IMR-90 (cell line): ENCODE measurements at regions not wholly inside any gene's neighbourhood (a gene's known extent, or its start where the extent isn't known, plus 50 kb on each side); places are given as distances from the start of the nearest gene placed in this dataset.

Experiments
- ATAC-seq: fragments of 200-7000 bp; cut with Tn5 transposase; 2 replicates; pipeline ENCODE4 v1.9.1; 2020; ENCODE audit warnings: low read depth, mild to moderate bottlenecking, moderate library complexity
- BruUV-seq: library from RNA; stranded (reverse); fragments of 400-500 nt; replicated peaks from 2 replicates; lab custom pipeline; 2021; lab: Mats Ljungman, UMichigan
- CTCF ChIA-PET: fragments of 300-600 bp; formaldehyde crosslinking; extraction: SDS; loops from one replicate; lab custom pipeline; 2021; ENCODE audit warnings: antibody characterized with exemption; lab: Yijun Ruan, JAX
- POLR2A ChIA-PET: fragments of 300-600 bp; sonication (Branson Sonifier 250); formaldehyde crosslinking; loops from one replicate; lab custom pipeline; 2022; ENCODE audit warnings: antibody characterized with exemption; ENCODE audit not compliant: unreplicated experiment; lab: Charles Lee
- DNase-seq: peaks from one replicate; pipeline ENCODE4 v3.0.0; 2013
- H2AFZ ChIP-seq: replicated peaks from 2 replicates; pipeline ENCODE3; 2013; ENCODE audit warnings: low read length, mild to moderate bottlenecking; ENCODE audit not compliant: poor library complexity
- H2AK5ac ChIP-seq: 2 replicates; pipeline ENCODE4 v1.6.1; 2013; ENCODE audit warnings: low read depth, low read length, inconsistent platforms
- H2AK9ac ChIP-seq: replicated peaks from 2 replicates; pipeline ENCODE3; 2013; ENCODE audit warnings: mild to moderate bottlenecking, low read depth, low read length, moderate library complexity; ENCODE audit not compliant: poor library complexity
- H2BK120ac ChIP-seq: 2 replicates; pipeline ENCODE4 v1.6.1; 2013; ENCODE audit warnings: low read depth, low read length, inconsistent platforms
- H2BK15ac ChIP-seq: 3 replicates; pipeline ENCODE4 v1.6.1; 2013; ENCODE audit warnings: low read depth, low read length, inconsistent platforms
- H2BK20ac ChIP-seq: 2 replicates; pipeline ENCODE4 v1.6.1; 2013; ENCODE audit warnings: low read depth, mild to moderate bottlenecking, inconsistent platforms, low read length, moderate library complexity
- H2BK5ac ChIP-seq: 2 replicates; pipeline ENCODE4 v1.6.1; 2013; ENCODE audit warnings: mild to moderate bottlenecking, low read depth, low read length, inconsistent platforms; ENCODE audit not compliant: poor library complexity, severe bottlenecking
- H3K14ac ChIP-seq: replicated peaks from 2 replicates; pipeline ENCODE4 v1.6.1; 2013; ENCODE audit warnings: low read depth, low read length, inconsistent platforms
- H3K18ac ChIP-seq: 2 replicates; pipeline ENCODE4 v1.6.1; 2013; ENCODE audit warnings: low read depth, low read length, control low read depth
- H3K23ac ChIP-seq: 2 replicates; pipeline ENCODE4 v1.6.1; 2013; ENCODE audit warnings: low read depth, low read length, inconsistent platforms
- H3K27ac ChIP-seq: 2 replicates; pipeline ENCODE4 v1.5.1; 2013; ENCODE audit warnings: mild to moderate bottlenecking, control low read depth, low read length; ENCODE audit not compliant: insufficient read depth
- H3K27me3 ChIP-seq: 2 replicates; pipeline ENCODE4 v1.6.1; 2013; ENCODE audit warnings: low read length; ENCODE audit not compliant: control insufficient read depth, insufficient read depth
- H3K36me3 ChIP-seq: 2 replicates; pipeline ENCODE4 v1.6.1; 2013; ENCODE audit warnings: low read length, mixed read lengths; ENCODE audit not compliant: control insufficient read depth, insufficient read depth
- H3K4ac ChIP-seq: 2 replicates; pipeline ENCODE4 v1.6.1; 2013; ENCODE audit warnings: low read depth, low read length, inconsistent platforms
- H3K4me1 ChIP-seq: 2 replicates; pipeline ENCODE4 v1.6.1; 2013; ENCODE audit warnings: low read length, mixed read lengths; ENCODE audit not compliant: control insufficient read depth, insufficient read depth
- H3K4me2 ChIP-seq: 2 replicates; pipeline ENCODE4 v1.6.1; 2013; ENCODE audit warnings: low read depth, mild to moderate bottlenecking, control low read depth, low read length, moderate library complexity
- H3K4me3 ChIP-seq: 2 replicates; pipeline ENCODE4 v1.5.1; 2013; ENCODE audit warnings: low read depth, mild to moderate bottlenecking, control low read depth, low read length, moderate library complexity; ENCODE audit not compliant: insufficient read depth
- H3K56ac ChIP-seq: 2 replicates; pipeline ENCODE4 v1.6.1; 2013; ENCODE audit warnings: low read length, inconsistent platforms; ENCODE audit not compliant: insufficient read depth; ENCODE audit errors: extremely low read depth
- H3K79me1 ChIP-seq, 2 experiments: 2 replicates each; pipeline ENCODE4 v1.6.1; 2013; ENCODE audit warnings: low read length in 2 of 2, inconsistent platforms in 1 of 2, low read depth in 1 of 2
- H3K9ac ChIP-seq: 2 replicates; pipeline ENCODE4 v1.6.1; 2013; ENCODE audit warnings: low read depth, low read length, control low read depth
- H3K9me1 ChIP-seq: 2 replicates; pipeline ENCODE4 v1.6.1; 2013; ENCODE audit warnings: low read length, inconsistent platforms; ENCODE audit not compliant: insufficient read depth
- H3K9me3 ChIP-seq: 2 replicates; pipeline ENCODE4 v1.6.1; 2013; ENCODE audit warnings: low read length; ENCODE audit not compliant: control insufficient read depth, insufficient read depth
- H4K20me1 ChIP-seq: 2 replicates; pipeline ENCODE4 v1.6.1; 2013; ENCODE audit warnings: low read length, inconsistent platforms; ENCODE audit not compliant: insufficient read depth
- H4K5ac ChIP-seq: 2 replicates; pipeline ENCODE4 v1.6.1; 2013; ENCODE audit warnings: mild to moderate bottlenecking, low read depth, low read length, control low read depth
- H4K8ac ChIP-seq, 2 experiments: 2 replicates each; pipeline ENCODE4 v1.6.1; 2013; ENCODE audit warnings: low read depth in 2 of 2, low read length in 2 of 2, control low read depth in 1 of 2, inconsistent platforms in 1 of 2
- H4K91ac ChIP-seq: 2 replicates; pipeline ENCODE4 v1.6.1; 2013; ENCODE audit warnings: low read depth, low read length, inconsistent platforms; ENCODE audit not compliant: insufficient read depth
- BHLHE40 ChIP-seq: fragments of 150-350 bp; IDR thresholded peaks from 2 replicates; pipeline ENCODE4 v1.6.1; 2016; ENCODE audit warnings: mild to moderate bottlenecking, low read depth, low read length
- CEBPB ChIP-seq: IDR thresholded peaks from 2 replicates; pipeline ENCODE4 v1.6.1; 2012; ENCODE audit warnings: low read depth, low read length, improper control_type of control experiment
- CHD1 ChIP-seq: IDR thresholded peaks from 2 replicates; pipeline ENCODE4 v1.6.1; 2012; ENCODE audit warnings: low read depth, low read length, improper control_type of control experiment
- CTCF ChIP-seq: conservative IDR thresholded peaks from 2 replicates; pipeline ENCODE4 v1.5.1; 2012; ENCODE audit warnings: mild to moderate bottlenecking, low read depth, low read length, improper control_type of control experiment
- MAFK ChIP-seq: IDR thresholded peaks from 2 replicates; pipeline ENCODE4 v1.6.1; 2012; ENCODE audit warnings: low read depth, low read length, improper control_type of control experiment
- NFE2L2 ChIP-seq: fragments of 150-350 bp; IDR thresholded peaks from 2 replicates; pipeline ENCODE4 v1.6.1; 2016; ENCODE audit warnings: low read depth, mild to moderate bottlenecking, low read length
- POLR2A ChIP-seq: IDR thresholded peaks from 2 replicates; pipeline ENCODE4 v1.6.1; 2012; ENCODE audit warnings: mild to moderate bottlenecking, low read depth, low read length
- RAD21 ChIP-seq: IDR thresholded peaks from 2 replicates; pipeline ENCODE4 v1.6.1; 2012; ENCODE audit warnings: low read length, improper control_type of control experiment
- RCOR1 ChIP-seq: IDR thresholded peaks from 2 replicates; pipeline ENCODE4 v1.6.1; 2012; ENCODE audit warnings: mild to moderate bottlenecking, low read length, improper control_type of control experiment; ENCODE audit not compliant: insufficient replicate concordance
- RFX5 ChIP-seq: IDR thresholded peaks from 2 replicates; pipeline ENCODE4 v1.8.0; 2012; ENCODE audit warnings: low read depth, mild to moderate bottlenecking, low read length, moderate library complexity
- SMC3 ChIP-seq: fragments of 150-350 bp; IDR thresholded peaks from 2 replicates; pipeline ENCODE4 v1.6.1; 2016; ENCODE audit warnings: low read depth, mild to moderate bottlenecking, antibody characterized with exemption, low read length, moderate library complexity
- USF2 ChIP-seq: fragments of 150-350 bp; IDR thresholded peaks from 2 replicates; pipeline ENCODE4 v1.6.1; 2017; ENCODE audit warnings: mild to moderate bottlenecking, antibody characterized with exemption, low read length, low read depth
- WGBS, 2 experiments: methylation state at CpG; one replicate each; pipeline versions ENCODE4 v1.1.5 to v1.1.7; 2013; ENCODE audit warnings: missing lambda C conversion rate in 2 of 2; ENCODE audit not compliant: insufficient read length in 1 of 2; ENCODE audit errors: extremely low coverage in 2 of 2; 5-methylcytosine and 5-hydroxymethylcytosine counted together
- dilution Hi-C: fragments of 300-500 bp; cut with HindIII; formaldehyde crosslinking; loops from one replicate; pipeline ENCODE4 v1.14.3; 2018; ENCODE audit warnings: low sequenced_read_pairs; ENCODE audit not compliant: unreplicated experiment
- in situ Hi-C: fragments of 300-500 bp; cut with MboI; formaldehyde crosslinking; loops from 3 replicates; pipeline ENCODE4 v1.14.3; 2019; ENCODE audit warnings: low sequenced_read_pairs, inconsistent platforms, mixed read lengths
- intact Hi-C: fragments of 100-400 bp; cut with micrococcal nuclease; formaldehyde crosslinking; loops from 2 replicates; pipeline ENCODE4 v1.10.0; 2022

- H2AFZ ChIP-seq, result no peak overlapping the region
- H3K14ac ChIP-seq, result no peak overlapping the region
- no peak overlapping the region for H3K18ac ChIP-seq
- dilution Hi-C loops, result no loop called here
- in situ Hi-C loops, result no loop called here
- no peak overlapping the region for H3K4ac ChIP-seq
- no CpG with 5 or more reads among the region's 2 CpGs for WGBS, 2 experiments
- no peak overlapping the region for H2BK5ac ChIP-seq
- H2BK120ac ChIP-seq, result no peak overlapping the region
- no TSS peak for BruUV-seq
- no peak overlapping the region for H3K4me3 ChIP-seq
- CTCF ChIA-PET, result no interaction called here
- no peak overlapping the region for H2BK15ac ChIP-seq
- H4K91ac ChIP-seq, result no peak overlapping the region
- H3K36me3 ChIP-seq, result no peaks in the 10 kb centered on the region
- no peak overlapping the region for H4K8ac ChIP-seq
- H4K5ac ChIP-seq, result no peak overlapping the region
- TF ChIP-seq CHD1 (no peak), MAFK (no peak), RAD21 (no peak), USF2 (no peak), SMC3 (no peak), RCOR1 (no peak), CEBPB (no peak), CTCF (no peak), RFX5 (no peak), BHLHE40 (no peak), NFE2L2 (no peak), POLR2A (no peak)
- H3K4me2 ChIP-seq, result no peak overlapping the region
- no peak overlapping the region for H2BK20ac ChIP-seq
- H3K27ac ChIP-seq, result no peak overlapping the region
- ATAC-seq, result no peak
- no peak overlapping the region for H3K9ac ChIP-seq
- no peaks in the 10 kb centered on the region for H4K20me1 ChIP-seq
- no peak for DNase-seq
- H3K9me3 ChIP-seq, result peaks cover 18% of the 10 kb centered on the region
- no peak overlapping the region for H2AK5ac ChIP-seq
- intact Hi-C loops, result no loop called here
- no peak overlapping the region for H3K23ac ChIP-seq
- POLR2A ChIA-PET, result no interaction called here
- no peaks in the 10 kb centered on the region for H3K9me1 ChIP-seq
- no peaks in the 10 kb centered on the region for H3K4me1 ChIP-seq
- H2AK9ac ChIP-seq, result no peak overlapping the region
- no peak overlapping the region for H3K56ac ChIP-seq
- H3K27me3 ChIP-seq, result no peaks in the 10 kb centered on the region
- H3K79me1 ChIP-seq, result no peaks in the 10 kb centered on the region
These were observed 388.3 kb upstream of the CELF4 start for GRCh38 chr18:37953876-37954275.
